Breast epithelium (tissue), 4 donors: ENCODE measurements at regions not wholly inside any gene's neighbourhood (a gene's known extent, or its start where the extent isn't known, plus 50 kb on each side); places are given as distances from the start of the nearest gene placed in this dataset.

Source experiments
- DNase-seq, 2 donors: peaks; one replicate each; pipeline ENCODE4 v3.0.0-alpha.2; 2019; ENCODE audit warnings: low spot score in 2 of 2
- H3K27ac ChIP-seq, 2 donors: fragments of 200-600 bp; sonication (generic) in 1 of 2; one replicate each; pipeline ENCODE4 v1.5.1; 2016 to 2019; ENCODE audit warnings: mild to moderate bottlenecking in 1 of 2
- H3K27me3 ChIP-seq, 2 donors: fragments of 200-600 bp; sonication (generic) in 1 of 2; one replicate each; pipeline versions ENCODE4 v1.5.1 to v1.6.0; 2017 to 2019; ENCODE audit warnings: control low read depth in 1 of 2, mild to moderate bottlenecking in 1 of 2
- H3K36me3 ChIP-seq: fragments of 200-600 bp; one replicate; pipeline ENCODE4 v1.5.1; 2019
- H3K4me1 ChIP-seq, 2 donors: fragments of 200-600 bp; sonication (generic); one replicate each; pipeline ENCODE4 v1.5.1; 2016 to 2019; ENCODE audit warnings: control low read depth in 1 of 2
- H3K4me3 ChIP-seq, 3 donors: fragments of 200-600 bp; sonication (generic); 1 replicate in 2 of 3; 2 replicates in 1 of 3; pipeline ENCODE4 v1.5.1; 2016 to 2019; ENCODE audit warnings: mild to moderate bottlenecking in 3 of 3, moderate library complexity in 2 of 3
- H3K9me3 ChIP-seq, 2 donors: fragments of 200-600 bp; sonication (generic) in 1 of 2; one replicate each; pipeline ENCODE4 v1.5.1; 2016 to 2019; ENCODE audit warnings: control low read depth in 1 of 2
- POLR2A ChIP-seq: fragments of 450-650 bp; IDR thresholded peaks from one replicate; pipeline ENCODE4 v1.6.1; 2016; ENCODE audit warnings: antibody characterized with exemption, mild to moderate bottlenecking, moderate library complexity
- POLR2AphosphoS5 ChIP-seq, 3 donors: sonication (generic); formaldehyde crosslinking; IDR thresholded peaks; one replicate each; pipeline ENCODE4 v1.6.1; 2017; ENCODE audit warnings: antibody characterized with exemption in 3 of 3
- intact Hi-C: fragments of 100-400 bp; cut with DNase I; formaldehyde crosslinking; loops from one replicate; pipeline ENCODE4 v1.15.1; 2023; ENCODE audit warnings: low total_unique reads
- TF ChIP-seq, protein P1 (sequence below), 3 donors: fragments of 450-650 bp; IDR thresholded peaks; one replicate each; pipeline ENCODE4 v1.5.1; 2016 to 2017; ENCODE audit warnings: antibody characterized with exemption in 3 of 3, mild to moderate bottlenecking in 3 of 3, moderate library complexity in 3 of 3

DNA sequence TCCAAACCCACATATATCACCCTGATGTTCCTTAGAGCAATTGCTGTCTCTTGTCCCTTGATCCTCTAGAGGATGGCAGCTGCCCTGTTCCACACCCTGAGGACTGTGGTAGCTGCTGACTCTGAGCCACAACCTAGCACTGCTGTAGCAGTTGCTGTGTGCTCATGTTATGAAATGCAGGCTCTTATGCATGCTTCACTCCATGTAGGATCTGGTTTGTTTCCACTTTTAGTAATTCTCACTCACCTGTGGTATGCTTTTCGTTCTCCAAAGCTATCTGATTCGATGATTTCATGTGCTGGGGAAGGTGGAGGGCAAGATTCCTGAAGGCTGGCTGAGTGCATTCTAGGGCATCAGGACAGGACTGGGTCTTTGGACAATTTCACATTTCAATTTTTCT lies 649.0 kb upstream of the RAB6C start:
- Histone ChIP-seq H3K36me3 (no peaks in the 10 kb centered on the region), H3K27me3 (no peaks in the 10 kb centered on the region), H3K9me3 (no peaks in the 10 kb centered on the region), H3K4me1 (no peaks in the 10 kb centered on the region), H3K27ac (no peak overlapping the region), H3K4me3 (no peak overlapping the region)
- no peak for DNase-seq
- intact Hi-C loops, result no loop called here
- TF ChIP-seq POLR2A, result no peak
- TF ChIP-seq, protein P1, sequence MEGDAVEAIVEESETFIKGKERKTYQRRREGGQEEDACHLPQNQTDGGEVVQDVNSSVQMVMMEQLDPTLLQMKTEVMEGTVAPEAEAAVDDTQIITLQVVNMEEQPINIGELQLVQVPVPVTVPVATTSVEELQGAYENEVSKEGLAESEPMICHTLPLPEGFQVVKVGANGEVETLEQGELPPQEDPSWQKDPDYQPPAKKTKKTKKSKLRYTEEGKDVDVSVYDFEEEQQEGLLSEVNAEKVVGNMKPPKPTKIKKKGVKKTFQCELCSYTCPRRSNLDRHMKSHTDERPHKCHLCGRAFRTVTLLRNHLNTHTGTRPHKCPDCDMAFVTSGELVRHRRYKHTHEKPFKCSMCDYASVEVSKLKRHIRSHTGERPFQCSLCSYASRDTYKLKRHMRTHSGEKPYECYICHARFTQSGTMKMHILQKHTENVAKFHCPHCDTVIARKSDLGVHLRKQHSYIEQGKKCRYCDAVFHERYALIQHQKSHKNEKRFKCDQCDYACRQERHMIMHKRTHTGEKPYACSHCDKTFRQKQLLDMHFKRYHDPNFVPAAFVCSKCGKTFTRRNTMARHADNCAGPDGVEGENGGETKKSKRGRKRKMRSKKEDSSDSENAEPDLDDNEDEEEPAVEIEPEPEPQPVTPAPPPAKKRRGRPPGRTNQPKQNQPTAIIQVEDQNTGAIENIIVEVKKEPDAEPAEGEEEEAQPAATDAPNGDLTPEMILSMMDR (IDR thresholded peaks at IDR 0.05), result no peak
- TF ChIP-seq POLR2AphosphoS5 (IDR thresholded peaks at IDR 0.05), result no peak

DNA sequence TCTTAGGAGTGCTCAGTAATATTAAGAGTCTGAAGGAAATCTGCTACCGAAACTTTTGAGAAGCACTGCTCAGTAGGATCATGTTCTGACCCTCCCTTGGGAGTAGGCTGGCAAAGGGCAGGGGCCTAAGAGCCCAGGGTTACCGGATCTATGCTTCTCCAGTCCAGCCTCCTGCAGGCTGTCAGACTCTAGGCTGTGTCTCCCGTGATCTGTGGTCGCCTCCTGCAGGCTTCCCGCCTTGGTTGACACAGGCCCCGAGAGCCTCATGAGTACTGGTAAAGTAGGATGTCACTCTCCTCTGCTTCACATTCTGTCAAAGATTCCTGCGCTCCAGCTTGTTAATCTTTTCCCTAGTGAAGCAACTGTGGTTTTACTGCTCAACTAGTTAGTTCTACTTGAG lies 647.8 kb upstream of the RAB6C start:
- peaks cover 1 to 7% of the 10 kb centered on the region in 2 donors for H3K9me3 ChIP-seq
- TF ChIP-seq, protein P1 (IDR thresholded peaks at IDR 0.05), result no peak
- no peak overlapping the region for H3K4me3 ChIP-seq
- no peak overlapping the region for H3K27ac ChIP-seq
- no peak for DNase-seq
- H3K36me3 ChIP-seq, result no peaks in the 10 kb centered on the region
- intact Hi-C loops, result no loop called here
- H3K4me1 ChIP-seq, result no peaks in the 10 kb centered on the region
- H3K27me3 ChIP-seq, result no peaks in the 10 kb centered on the region

DNA sequence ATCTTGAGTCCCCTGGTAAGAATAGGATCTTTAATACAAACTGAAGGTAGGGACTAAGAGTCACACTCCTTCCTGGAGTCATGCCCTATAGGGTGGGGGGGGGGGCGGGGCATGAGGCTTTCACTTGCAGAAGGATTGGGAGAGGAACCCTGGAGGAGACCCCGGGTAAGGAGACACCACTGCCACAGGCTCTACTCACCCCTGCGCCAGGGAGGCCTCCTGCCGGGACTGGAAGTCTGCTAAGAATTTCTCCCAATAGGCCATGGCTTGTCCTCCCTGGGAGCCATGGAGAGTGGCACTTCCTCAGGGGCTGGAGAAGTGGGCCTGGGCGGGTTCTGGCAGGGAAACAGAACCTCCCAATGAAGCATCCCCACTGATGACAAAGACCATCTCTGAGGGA lies 645.3 kb upstream of the RAB6C start:
- H3K27ac ChIP-seq, result no peak overlapping the region
- peaks cover 6 to 7% of the 10 kb centered on the region in 2 donors for H3K9me3 ChIP-seq
- no peak overlapping the region for H3K4me3 ChIP-seq
- no peaks in the 10 kb centered on the region for H3K4me1 ChIP-seq
- no peaks in the 10 kb centered on the region for H3K36me3 ChIP-seq
- TF ChIP-seq, protein P1 (IDR thresholded peaks at IDR 0.05), result no peak
- TF ChIP-seq POLR2AphosphoS5 (IDR thresholded peaks at IDR 0.05) (no peak), POLR2A (no peak)
- H3K27me3 ChIP-seq, result no peaks in the 10 kb centered on the region
- intact Hi-C loops, result no loop called here
- no peak for DNase-seq

DNA sequence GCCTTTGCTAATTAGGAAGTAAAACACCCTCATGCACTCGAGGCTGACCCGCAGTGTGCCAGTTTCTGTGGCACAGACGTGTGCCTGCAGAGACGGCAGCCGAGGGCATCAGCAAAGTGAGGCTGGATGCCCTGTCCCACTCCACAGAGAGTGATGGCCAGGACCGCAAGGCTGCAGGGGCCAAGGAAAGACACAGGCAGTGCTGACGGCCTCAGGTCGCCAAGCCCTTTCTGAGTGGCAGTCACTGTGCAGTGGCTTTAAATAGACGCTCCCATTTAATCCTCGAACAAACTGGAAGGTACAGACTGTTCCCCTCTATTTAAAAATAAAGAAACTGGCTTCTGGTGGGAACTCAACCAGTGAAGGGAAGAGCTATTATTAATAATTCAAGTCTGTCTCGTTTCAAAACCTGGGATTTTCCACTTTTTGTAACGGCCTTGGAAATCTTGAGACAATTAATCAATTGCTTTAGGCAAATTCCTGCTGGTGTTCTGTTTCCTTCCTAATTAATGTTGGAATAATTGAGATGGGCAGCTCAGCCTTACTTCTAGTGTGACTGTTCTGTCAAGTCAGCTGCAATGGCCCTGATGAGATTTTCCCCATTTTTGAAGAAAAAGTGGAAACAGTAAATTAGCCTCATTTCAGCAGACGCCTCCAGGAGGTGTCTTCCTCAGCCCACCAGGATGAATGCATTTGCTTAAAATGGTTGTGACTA lies 644.6 kb upstream of the RAB6C start:
- no peak for DNase-seq
- intact Hi-C loops, result no loop called here
- no peaks in the 10 kb centered on the region for H3K4me1 ChIP-seq
- H3K36me3 ChIP-seq, result no peaks in the 10 kb centered on the region
- H3K27me3 ChIP-seq, result no peaks in the 10 kb centered on the region
- H3K4me3 ChIP-seq, result no peak overlapping the region
- H3K9me3 ChIP-seq, result peaks cover 6 to 7% of the 10 kb centered on the region in 2 donors
- TF ChIP-seq, protein P1 (IDR thresholded peaks at IDR 0.05), result no peak
- TF ChIP-seq POLR2A (no peak), POLR2AphosphoS5 (IDR thresholded peaks at IDR 0.05) (no peak)
- H3K27ac ChIP-seq, result no peak overlapping the region

DNA sequence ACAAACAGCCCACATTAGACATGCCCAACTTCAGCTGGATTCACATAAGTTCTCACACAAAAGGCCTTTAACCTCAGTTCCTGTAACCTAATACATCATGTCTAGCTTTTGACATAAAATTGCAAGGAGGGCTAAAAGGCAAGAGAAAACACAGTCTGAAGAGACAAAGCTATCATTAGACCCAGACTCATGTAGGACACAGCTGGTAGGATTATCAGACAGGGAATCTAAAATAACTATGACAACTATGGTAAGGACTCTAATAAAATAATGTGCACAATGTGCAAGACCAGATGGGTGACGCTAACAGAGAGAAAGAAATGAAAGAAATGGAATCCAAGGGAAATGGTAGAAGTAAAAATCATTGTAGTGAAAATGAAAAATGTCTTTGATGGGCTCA lies 643.2 kb upstream of the RAB6C start:
- Histone ChIP-seq H3K27me3 (no peaks in the 10 kb centered on the region), H3K9me3 (peaks cover 6 to 7% of the 10 kb centered on the region in 2 donors), H3K27ac (no peak overlapping the region), H3K4me3 (no peak overlapping the region), H3K36me3 (no peaks in the 10 kb centered on the region), H3K4me1 (no peaks in the 10 kb centered on the region)
- TF ChIP-seq, protein P1 (IDR thresholded peaks at IDR 0.05), result no peak
- TF ChIP-seq POLR2A, result no peak
- TF ChIP-seq POLR2AphosphoS5 (IDR thresholded peaks at IDR 0.05), result no peak
- no peak for DNase-seq
- intact Hi-C loops, result no loop called here
